ENCODE measurements at regions not wholly inside any gene's neighbourhood (a gene's known extent, or its start where the extent isn't known, plus 50 kb on each side); places are given as distances from the start of the nearest gene placed in this dataset.

DNA sequence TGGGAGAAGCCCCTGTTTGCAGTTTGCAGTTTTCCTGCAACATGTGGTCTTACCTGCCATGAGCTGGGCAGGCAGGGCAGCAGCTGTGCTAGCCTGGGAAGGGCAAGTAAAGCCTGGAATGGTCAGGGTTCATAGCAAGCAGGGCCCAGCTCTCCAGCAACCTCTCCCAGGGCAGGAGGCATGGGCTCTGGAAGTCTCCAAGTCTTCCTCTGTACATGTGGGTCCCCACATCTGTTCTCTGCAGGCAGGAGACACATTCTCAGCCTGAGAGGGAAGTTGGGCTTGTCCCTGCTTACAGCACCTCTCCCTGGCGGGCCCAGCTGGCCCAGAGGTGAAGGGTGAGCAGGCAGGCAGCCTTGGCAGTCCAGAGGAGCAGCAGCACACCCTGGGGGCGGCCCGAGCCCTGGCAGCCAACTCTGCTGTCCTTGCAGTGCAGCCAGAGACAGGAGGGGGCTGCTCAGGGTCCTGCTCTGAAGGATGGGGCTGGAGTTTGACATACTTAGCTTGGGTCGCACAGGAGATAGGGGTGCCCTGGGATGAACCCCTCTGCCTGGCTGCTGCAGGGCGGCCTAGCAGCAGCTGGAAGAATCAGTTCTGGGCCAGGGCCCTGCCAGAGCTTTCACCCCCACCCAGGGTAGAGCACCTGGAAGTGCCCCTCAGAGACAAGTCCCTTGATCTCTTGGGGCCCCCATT is 176.0 kb downstream of the MRPL14 start (continued):
- TF ChIP-seq SRSF4 (IDR thresholded peaks at IDR 0.05; ENCODE audit: low read depth, low read length, poor library complexity, severe bottlenecking) (no peak), ZNF570 (CRISPR knock-in tag; IDR thresholded peaks at IDR 0.05; ENCODE audit: borderline replicate concordance) (no peak), MEF2D (CRISPR knock-in tag; IDR thresholded peaks at IDR 0.05) (peak; percentile 86), ZSCAN9 (CRISPR knock-in tag; IDR thresholded peaks at IDR 0.05; ENCODE audit: borderline replicate concordance) (peak; percentile 92), ZNF614 (CRISPR knock-in tag; IDR thresholded peaks at IDR 0.05; ENCODE audit: borderline replicate concordance) (peak; percentile 91; the same call in 1 of the 2 replicates), RBAK (CRISPR knock-in tag; IDR thresholded peaks at IDR 0.05) (no peak), REPIN1 (CRISPR knock-in tag; IDR thresholded peaks at IDR 0.05; ENCODE audit: borderline replicate concordance, low read depth) (peak; percentile 97), MIER2 (CRISPR knock-in tag; IDR thresholded peaks at IDR 0.05) (peak; percentile 66; the same call in 1 of the 2 replicates), ATF7-NPFF (CRISPR knock-in tag; IDR thresholded peaks at IDR 0.05; ENCODE audit: low read depth) (peak; percentile 91), ATF7 (IDR thresholded peaks at IDR 0.05) (no peak), ATF7 (CRISPR knock-in tag; IDR thresholded peaks at IDR 0.05) (no peak), KLF6 (CRISPR knock-in tag; IDR thresholded peaks at IDR 0.05) (peak; percentile 68; the same call in 1 of the 2 replicates), FIP1L1 (IDR thresholded peaks at IDR 0.05; ENCODE audit: borderline replicate concordance, insufficient read depth, low read depth, low read length) (no peak), ZEB1 (IDR thresholded peaks at IDR 0.05; ENCODE audit: insufficient replicate concordance, low read depth) (no peak), ZNF652 (CRISPR knock-in tag; IDR thresholded peaks at IDR 0.05; ENCODE audit: borderline replicate concordance, low read depth) (peak; percentile 27; the same call in 1 of the 2 replicates), STAG1 (CRISPR knock-in tag; IDR thresholded peaks at IDR 0.05) (peak; percentile 100), SMARCC2 (IDR thresholded peaks at IDR 0.05) (no peak), CENPBD1 (CRISPR knock-in tag; IDR thresholded peaks at IDR 0.05; ENCODE audit: borderline replicate concordance, low read depth) (peak; percentile 54; the same call in 1 of the 2 replicates), FOSL2 (CRISPR knock-in tag; IDR thresholded peaks at IDR 0.05) (peak; percentile 72), ZNF883 (CRISPR knock-in tag; IDR thresholded peaks at IDR 0.05; ENCODE audit: not compliant biosample characterization) (no peak), DPF2 (CRISPR knock-in tag; IDR thresholded peaks at IDR 0.05; ENCODE audit: borderline replicate concordance, low read depth) (no peak), SALL1 (CRISPR knock-in tag; IDR thresholded peaks at IDR 0.05) (peak; percentile 94), SYNCRIP (IDR thresholded peaks at IDR 0.05; ENCODE audit: insufficient read depth, low read depth, low read length) (no peak), RFX1 (IDR thresholded peaks at IDR 0.05) (no peak), KLF15 (CRISPR knock-in tag; IDR thresholded peaks at IDR 0.05; ENCODE audit: borderline replicate concordance) (no peak), JUNB (CRISPR knock-in tag; IDR thresholded peaks at IDR 0.05; ENCODE audit: borderline replicate concordance) (no peak), SPEN (CRISPR knock-in tag; IDR thresholded peaks at IDR 0.05; ENCODE audit: low read depth) (peak; percentile 56; the same call in 1 of the 2 replicates), PITX1 (CRISPR knock-in tag; IDR thresholded peaks at IDR 0.05) (peak; percentile 85), ARNTL (CRISPR knock-in tag; IDR thresholded peaks at IDR 0.05) (peak; percentile 72; the same call in 1 of the 2 replicates)
- TF ChIP-seq, protein P1, sequence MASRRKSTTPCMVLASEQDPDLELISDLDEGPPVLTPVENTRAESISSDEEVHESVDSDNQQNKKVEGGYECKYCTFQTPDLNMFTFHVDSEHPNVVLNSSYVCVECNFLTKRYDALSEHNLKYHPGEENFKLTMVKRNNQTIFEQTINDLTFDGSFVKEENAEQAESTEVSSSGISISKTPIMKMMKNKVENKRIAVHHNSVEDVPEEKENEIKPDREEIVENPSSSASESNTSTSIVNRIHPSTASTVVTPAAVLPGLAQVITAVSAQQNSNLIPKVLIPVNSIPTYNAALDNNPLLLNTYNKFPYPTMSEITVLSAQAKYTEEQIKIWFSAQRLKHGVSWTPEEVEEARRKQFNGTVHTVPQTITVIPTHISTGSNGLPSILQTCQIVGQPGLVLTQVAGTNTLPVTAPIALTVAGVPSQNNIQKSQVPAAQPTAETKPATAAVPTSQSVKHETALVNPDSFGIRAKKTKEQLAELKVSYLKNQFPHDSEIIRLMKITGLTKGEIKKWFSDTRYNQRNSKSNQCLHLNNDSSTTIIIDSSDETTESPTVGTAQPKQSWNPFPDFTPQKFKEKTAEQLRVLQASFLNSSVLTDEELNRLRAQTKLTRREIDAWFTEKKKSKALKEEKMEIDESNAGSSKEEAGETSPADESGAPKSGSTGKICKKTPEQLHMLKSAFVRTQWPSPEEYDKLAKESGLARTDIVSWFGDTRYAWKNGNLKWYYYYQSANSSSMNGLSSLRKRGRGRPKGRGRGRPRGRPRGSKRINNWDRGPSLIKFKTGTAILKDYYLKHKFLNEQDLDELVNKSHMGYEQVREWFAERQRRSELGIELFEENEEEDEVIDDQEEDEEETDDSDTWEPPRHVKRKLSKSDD (CRISPR knock-in tag; IDR thresholded peaks at IDR 0.05; ENCODE audit: low read depth) = peak; percentile 55; the same call in 1 of the 2 replicates
